GM12892 (cell line): ENCODE measurements at regions not wholly inside any gene's neighbourhood (a gene's known extent, or its start where the extent isn't known, plus 50 kb on each side); places are given as distances from the start of the nearest gene placed in this dataset.

Source experiments
- POLR2A ChIP-seq: IDR thresholded peaks from 2 replicates; pipeline ENCODE4 v1.6.1; 2011; ENCODE audit warnings: low read depth, low read length, control low read depth
- POLR2AphosphoS5 ChIP-seq: IDR thresholded peaks from 2 replicates; pipeline ENCODE4 v1.6.1; 2011; ENCODE audit warnings: low read depth, low read length, control low read depth
- TAF1 ChIP-seq: IDR thresholded peaks from 2 replicates; pipeline ENCODE4 v1.6.1; 2011; ENCODE audit warnings: low read depth, mild to moderate bottlenecking, control low read depth, low read length, borderline replicate concordance

DNA sequence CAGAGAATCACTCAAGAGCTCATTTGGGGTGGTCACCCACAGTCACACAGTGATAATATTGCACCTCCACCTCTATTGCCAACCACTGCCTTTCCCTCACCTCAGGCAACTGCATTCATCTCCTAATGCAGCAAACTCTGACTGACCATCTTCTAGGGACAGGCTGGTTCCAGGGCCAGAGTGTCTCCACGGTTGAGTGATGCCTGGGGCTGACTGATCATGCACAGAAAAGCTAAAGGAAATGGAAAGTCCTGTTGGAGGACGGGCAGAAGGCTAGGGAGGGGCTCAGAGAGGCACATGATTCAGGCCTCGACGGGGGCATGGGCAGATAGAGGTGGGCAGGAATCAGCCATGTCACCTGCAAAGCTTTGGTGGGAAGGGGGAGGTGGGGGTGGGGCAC is 127.1 kb upstream of the TNS3 start:
- no peak for TF ChIP-seq POLR2A
- no peak for TF ChIP-seq TAF1
- no peak for TF ChIP-seq POLR2AphosphoS5
